GDM1 (cell line): ENCODE measurements at regions not wholly inside any gene's neighbourhood (a gene's known extent, or its start where the extent isn't known, plus 50 kb on each side); places are given as distances from the start of the nearest gene placed in this dataset.

Experiments used
- DNase-seq: peaks from one replicate; lab custom pipeline; 2025; lab: John Stamatoyannopoulos, UW

DNA sequence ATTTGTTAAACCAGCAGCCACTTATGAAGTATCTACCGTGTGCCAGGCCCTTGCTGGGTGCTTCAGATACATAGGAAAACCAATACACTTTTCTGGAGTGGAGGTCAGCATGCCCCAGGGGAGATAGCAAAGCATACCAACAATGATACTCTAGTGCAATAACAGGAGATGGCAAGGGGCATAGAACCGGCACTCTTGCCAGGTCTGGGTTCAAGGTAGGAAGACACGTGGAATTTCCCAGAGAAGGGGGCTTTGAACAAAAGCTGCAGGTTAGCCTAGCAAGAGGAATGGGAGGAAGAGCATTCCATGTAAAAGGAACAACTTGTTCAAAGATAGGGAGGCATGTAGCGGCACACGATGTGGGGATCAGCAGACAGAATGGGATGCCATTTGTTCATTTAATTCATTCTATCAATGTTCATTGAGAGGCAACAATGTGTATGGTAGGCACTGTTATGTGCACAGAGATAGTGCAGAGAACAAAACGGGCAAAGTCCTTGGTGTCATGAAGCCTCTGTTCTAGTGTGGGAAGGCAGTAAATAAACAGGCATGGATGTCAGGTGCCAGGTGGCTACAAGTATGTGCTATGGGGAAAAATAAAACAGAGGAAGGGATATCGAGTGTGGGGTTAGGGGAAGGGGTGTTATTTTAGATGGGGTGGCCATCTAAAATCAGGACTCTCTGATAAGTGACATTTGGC, 162.6 kb upstream of the E2F8 start:
- no peak for DNase-seq

DNA sequence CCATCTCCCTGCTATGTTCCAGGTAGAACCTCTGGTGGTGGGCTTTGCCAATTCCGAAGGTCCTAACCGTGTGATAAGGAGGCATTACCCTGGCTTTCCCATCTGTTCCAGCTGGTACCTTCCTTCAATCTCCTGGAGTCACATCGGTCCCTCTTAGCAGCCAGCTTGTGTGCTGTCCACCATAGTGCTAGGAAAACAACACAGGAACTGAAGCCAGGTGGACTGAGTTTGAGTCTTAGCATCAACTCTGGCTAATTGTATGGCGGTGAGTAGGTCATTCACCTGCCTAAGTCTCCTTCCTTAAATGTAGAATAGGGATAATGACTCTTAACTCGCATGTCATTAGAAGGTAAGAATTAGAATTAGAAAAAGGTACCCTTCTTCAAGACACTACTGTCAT, 159.6 kb upstream of the E2F8 start:
- no peak for DNase-seq

DNA sequence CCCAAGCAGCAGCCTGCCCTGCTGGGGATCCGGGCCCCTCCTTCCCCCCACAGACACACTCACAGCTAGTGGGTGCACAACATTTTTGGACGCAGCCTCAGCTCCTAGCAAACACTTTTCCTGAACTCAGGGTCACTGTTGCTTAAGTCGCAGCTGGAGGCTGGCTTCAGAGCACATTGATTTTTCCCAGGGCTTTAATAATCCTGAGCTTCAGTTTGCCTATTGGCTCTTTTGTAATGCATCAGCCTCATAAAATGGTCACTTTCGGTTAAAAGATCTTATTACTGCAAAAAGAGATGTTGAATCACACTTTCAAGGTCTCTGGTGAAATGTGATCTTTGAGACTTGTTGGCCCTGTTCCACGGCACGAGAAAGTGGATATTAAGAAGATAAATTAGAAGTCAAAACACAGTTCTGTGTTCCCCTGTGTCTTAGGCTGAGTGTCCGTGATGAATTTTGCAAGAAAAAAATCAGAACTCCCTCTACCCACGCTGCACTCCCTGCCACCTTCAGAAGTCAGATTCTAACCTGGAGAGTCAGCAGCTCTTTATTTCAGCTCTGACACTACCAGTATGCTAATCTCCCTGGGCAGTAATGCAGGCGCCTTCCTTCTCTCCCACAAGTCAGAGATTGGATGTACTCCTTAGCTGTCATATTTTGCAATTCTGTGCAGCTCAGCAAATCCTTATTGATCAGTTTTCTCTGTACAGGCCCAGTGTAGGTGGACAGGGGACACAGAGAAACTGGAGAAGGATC, 158.2 kb upstream of the E2F8 start:
- no peak for DNase-seq

DNA sequence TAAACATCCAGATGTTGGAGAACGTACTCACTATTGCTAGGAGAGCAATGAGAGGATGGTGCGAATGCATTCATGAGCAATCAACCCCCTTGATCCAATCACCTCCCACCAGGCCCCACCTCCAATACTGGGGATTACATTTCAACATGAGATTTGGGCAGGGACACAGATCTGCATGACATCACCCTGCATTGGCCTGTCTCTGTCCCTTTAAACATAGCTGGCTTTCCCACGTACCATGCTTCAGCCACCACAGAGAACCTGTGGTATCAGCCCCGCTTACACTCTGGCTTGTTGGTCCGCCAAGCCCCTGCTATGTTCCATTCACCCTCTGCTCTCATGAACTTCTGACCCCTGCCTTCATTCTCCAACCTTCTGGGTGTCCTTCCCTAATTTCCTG, 157.5 kb upstream of the E2F8 start:
- DNase-seq = no peak

DNA sequence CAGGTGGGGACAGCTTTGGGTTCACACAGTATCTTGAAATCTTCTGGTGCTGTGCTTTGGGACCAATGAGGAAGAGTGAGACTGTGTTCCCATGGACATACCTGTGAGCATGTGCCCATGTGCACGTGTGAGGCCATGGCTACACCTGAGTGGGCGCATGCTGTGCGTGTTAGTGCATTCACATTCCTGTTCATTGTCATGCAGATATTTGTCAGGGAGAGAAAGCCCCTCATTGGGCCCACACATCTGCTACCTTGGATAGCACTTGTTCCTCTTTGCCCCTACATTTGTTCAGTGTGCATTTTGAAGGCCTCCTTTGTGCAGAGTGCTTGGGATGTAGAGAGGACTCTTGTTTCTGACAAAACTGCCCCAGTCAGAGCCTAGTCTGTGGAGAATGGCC, 154.3 kb upstream of the E2F8 start:
- no peak for DNase-seq

DNA sequence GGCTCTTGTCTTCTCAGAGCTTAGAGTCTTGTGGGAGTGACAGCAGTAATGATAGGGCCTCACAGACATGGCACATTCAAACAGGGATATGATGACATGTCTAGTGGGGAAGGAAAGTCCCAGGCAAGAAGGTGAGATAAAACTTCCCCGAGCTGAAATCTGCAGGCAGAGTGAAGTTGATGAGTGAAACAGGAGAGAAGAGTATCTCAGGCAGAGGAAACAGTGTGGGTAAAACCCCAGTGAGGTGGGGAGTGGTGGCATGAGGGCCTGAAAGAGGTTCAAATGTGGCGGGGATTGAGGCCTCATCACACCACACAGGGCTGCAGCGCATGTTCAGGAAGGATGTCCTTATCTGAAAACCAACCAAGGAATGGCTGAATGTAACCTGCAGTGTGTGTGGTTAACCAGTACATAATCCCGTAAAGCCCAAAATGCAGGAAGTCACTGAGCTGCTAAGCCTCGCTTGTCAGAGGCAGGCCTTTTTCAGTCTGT, 153.8 kb upstream of the E2F8 start:
- DNase-seq = no peak

DNA sequence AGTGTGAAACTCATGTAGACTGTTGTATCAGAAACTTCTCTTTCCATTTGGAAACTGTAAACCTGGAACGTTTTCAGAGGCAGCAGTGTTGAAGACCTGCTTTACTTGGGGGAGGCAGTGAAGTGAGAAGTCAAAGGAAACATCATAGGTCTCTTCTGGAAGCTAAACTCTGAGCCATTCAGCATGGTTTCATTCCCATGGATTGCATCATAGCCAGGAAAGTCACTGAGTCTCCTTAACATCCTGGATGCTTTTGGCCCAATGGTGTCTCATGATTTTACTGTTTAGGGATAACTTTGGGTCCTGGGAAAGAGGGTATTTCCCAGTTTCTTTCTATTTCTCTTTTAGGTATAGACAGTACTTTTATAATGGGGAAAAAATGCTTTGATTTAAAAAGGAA, 153.2 kb upstream of the E2F8 start:
- no peak for DNase-seq

DNA sequence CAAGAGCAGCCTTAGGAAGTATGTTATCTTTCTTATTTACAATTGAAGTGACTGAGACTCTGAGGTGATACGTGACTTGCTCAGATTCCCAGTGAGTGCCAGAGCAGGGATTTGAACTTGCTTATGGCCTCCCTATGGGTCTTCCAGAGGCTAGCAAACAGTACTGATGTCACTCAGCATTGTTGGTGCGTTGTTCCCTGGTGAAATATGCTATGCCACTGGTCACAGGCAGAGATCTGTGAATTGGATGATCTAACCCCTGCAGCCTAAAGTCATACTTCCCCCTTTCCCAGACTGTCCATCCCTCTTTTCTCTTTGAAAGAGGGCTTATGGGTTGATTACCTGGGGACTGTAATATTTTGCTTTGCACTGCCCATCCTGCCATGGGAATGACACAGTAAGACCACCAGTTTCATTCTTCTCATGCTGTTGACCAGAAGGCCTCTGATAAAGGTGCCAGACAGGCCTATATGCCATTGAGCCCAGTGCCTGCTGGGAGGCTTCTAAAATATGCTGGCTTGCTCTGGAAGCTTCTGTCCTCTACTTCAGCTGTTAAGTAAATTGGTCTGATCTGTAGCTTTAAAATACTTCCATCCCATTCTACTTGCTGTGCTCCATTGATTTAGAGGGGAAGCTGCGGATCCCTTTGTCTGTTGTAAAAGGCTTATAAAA, 152.2 kb upstream of the E2F8 start:
- DNase-seq = no peak

DNA sequence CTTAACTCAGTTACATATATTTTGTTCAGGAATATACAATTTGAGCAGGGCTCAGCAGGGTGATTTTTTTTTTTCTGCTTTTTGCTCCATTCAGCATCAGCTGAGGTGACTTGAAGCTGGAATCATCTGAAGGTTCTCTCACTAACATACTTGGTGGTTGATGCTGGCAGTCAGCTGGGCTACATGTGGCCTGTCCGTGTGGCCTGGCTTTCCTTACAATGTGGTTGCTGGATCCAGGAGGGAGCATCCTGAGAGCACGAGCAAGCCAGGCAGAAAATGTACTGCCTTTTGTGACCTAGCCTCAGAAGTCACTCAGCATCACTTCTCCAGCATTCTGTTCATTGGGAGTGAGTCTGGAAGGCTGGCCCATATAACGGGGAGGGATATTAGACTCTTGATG, 151.6 kb upstream of the E2F8 start:
- DNase-seq = no peak

DNA sequence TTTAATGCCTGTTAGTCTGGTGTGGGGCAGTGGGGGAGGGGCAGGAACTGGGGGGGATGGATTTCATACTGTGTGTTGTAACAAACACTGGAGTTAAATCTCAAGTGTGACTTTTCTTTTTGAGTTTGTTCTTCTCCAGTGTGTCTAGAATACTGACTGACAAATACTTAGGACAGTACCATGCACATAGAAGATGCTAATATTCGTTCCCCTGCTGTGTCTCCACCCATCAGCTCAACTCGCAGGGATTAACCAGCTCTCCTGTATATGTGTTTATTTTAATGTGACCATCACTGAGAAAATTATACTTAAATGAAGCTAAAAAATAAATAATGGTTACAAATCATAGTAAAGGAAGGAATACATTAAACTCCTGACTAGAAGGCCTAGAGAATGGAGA, 150.9 kb upstream of the E2F8 start:
- DNase-seq = no peak

DNA sequence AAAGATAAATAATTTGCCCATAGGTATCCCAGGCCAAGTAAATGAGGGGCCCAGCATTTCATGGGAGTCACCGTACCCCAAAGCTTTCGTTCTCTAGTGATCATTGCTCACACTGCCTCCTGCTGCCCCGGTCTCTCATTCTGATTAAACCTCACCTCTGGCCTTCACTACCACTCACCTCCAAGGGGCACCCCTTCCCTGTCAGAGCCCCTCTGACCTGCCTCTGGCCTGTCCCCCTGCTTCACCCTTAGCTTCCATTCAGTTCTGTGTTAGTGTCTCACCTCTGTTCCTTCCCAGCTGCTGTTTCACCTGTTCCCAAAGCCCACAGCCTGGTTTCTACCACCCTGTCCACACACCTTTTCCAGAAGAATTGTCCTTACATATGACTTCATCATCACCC, 150.3 kb upstream of the E2F8 start:
- no peak for DNase-seq

DNA sequence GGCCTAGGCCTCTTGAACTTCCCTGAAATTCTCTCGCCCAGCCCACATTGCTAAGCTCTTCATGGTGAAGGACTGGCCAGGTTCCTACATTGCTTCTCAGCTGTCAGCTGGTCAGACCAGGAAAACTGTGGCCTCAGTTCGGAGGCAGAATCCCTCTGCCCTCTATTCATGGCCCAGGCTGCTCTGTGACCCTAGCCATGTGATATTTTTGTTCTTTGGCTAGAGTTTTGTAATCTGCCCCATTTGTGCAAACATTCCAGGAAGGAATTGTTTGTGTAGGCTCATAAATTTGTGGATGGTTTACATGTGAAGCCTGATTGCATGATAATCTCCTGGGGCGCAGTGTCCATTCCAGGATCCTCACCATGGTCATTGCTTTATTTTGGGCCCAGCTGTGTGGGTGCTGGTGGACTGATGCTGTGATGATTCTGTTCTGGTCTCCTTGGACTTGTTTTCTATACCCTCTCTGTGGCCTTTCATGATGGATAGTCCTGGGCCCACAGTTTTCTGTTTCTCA, 149.1 kb upstream of the E2F8 start:
- no peak for DNase-seq

DNA sequence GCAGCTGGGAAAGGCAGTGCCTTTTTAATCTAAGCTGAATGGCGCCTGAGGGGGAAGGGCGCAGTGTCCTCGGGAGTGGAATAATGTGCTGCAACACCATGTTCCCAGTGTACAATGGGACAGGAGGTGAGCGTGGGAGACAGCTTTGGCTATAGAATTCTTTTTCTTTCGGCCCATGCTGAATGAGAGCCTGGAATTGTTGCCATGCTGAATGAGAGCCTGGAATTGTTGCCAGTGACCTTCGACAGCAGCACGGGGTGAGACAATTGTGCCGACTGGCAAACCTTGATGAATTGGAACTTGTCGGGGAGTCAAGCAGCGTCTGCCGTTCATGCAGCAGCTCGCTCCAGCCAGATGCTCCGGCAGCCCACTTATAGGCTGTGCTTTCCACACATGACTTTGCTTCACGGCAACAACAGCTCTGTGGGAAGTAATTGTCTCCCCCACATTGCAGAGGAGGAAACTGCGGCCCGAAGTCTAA, 141.4 kb upstream of the E2F8 start:
- DNase-seq = no peak

DNA sequence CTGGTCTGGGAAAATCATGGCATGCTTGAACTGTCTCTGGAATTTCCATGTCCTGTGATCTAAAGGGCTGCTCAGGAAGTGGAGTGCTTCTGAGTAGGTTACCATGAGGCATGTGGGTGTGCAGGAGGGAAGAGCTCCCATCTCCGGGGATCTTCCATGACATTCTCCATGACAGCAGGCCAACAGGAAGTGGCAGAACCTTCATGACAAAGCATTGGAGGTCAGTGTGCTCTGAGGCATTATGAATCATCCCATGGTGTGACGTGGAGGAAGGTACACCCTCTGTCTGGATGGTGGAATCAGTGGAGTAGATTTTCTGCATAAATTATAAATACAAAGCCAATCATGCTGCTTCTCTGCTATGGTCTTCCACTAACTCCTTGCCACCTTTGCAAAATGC, 139.6 kb upstream of the E2F8 start:
- DNase-seq = no peak

DNA sequence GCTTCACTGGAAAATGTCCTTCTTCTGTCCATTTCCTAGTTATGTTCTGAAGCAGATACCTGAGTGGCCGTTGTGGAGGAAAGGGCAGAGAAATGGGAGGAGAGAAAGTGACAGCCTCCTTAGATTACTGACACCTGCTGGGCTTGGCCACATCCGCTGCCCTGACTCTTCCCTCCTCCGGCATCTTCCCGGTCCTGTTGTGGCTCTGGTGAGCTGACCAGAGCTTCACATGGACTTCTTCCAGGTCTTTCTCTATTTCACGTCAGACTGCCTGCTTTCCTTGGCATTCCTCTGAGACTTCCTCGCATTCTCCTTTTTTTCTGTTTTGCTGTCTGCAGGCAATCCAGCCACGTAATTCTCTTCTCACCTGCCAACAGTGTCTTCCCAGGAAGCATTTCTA, 138.7 kb upstream of the E2F8 start:
- no peak for DNase-seq

DNA sequence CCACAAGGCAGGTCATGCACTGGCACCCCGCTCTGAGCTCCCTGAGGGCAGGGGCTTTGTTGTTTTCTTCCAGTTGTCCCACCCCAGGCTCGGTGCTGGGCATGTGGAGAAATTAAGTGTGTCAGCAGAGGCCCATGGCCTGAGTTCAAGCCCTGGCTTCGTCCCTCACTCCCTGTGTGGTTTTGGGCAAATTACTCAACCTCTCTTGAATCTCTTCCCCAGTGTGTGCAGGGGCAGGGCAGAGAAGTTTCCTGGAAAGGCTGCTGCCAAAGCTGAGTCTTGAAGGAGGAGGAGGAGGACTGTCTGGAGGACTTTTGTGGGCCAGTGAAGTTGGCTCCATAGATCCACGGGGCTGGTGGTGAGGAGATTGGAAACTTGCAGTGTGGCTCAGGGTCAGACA, 138.1 kb upstream of the E2F8 start:
- DNase-seq = no peak

DNA sequence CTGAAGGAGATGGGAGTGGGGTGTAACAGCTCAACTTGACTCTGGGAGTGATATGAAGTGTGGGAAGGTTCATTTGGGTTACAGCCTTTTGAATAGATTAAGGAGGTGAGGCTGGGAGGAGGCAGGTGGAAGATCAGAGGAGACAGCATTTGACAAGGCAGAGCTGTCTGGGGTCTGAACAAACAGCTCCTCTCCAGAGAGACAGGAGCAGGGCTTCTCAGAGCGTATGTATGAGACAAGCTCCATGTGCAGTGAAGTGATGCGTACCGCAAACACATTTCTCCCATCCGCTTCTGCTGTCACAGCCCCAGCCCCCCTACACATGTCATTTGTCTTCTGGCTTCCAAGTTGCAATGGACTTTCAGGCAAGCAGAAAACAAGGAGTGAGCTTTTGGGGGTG, 137.1 kb upstream of the E2F8 start:
- DNase-seq = no peak

DNA sequence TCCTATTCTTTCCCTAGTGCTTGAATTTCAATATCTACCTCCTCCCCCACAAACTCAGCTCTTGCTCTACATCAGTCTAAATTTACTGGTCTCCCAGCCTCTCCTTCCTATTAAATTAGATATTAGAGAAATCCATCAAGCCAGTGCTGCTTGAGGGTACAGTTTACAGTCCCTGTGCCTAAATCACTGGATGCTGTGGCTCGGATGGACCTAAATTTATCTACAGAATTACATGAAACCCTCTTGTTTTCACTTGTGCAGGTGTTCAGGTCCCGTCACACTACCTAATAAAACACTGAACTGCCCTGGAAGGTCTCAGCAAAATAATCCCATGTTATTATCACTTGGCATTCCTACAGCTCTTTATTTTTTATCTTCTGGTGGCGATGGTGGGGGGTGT, 134.7 kb upstream of the E2F8 start:
- DNase-seq = no peak

DNA sequence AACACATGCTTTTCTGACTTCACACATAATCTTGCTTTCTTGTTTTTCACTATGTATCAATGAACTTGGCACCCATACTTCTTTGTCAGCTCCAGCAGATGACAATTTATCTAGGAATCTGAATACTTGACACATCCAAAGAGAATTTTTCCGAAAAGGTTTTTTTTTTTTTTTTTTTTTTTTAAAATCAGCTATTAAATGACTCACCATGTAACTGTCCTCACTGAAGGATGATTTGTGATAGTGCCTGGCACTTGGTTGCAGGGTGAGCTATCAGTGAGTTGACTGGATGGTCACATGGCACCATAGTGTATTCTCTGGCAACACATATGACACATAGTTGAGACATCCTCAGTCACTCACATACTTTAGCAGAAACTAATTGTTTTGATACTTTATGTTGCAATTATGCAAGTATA, 133.4 kb upstream of the E2F8 start:
- no peak for DNase-seq

DNA sequence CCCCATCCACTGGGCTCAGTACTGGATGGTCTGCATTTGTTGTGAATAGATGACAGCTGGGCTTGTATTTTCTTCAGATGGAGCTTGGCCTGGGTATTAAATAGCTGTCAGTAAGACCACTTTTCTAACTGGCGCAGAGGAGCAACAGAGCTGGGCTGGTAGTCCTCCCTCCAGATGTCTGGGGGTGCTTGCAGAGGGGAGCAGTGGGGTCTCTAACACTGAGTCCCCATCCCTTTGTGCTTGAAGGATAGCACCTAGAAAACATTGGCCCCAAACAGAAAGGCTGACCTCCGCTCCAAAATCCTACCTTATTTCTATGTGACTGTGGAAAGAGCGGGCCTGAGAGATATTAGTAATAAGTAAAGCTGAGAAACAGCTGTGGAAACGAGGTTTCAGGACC, 131.6 kb upstream of the E2F8 start:
- no peak for DNase-seq

DNA sequence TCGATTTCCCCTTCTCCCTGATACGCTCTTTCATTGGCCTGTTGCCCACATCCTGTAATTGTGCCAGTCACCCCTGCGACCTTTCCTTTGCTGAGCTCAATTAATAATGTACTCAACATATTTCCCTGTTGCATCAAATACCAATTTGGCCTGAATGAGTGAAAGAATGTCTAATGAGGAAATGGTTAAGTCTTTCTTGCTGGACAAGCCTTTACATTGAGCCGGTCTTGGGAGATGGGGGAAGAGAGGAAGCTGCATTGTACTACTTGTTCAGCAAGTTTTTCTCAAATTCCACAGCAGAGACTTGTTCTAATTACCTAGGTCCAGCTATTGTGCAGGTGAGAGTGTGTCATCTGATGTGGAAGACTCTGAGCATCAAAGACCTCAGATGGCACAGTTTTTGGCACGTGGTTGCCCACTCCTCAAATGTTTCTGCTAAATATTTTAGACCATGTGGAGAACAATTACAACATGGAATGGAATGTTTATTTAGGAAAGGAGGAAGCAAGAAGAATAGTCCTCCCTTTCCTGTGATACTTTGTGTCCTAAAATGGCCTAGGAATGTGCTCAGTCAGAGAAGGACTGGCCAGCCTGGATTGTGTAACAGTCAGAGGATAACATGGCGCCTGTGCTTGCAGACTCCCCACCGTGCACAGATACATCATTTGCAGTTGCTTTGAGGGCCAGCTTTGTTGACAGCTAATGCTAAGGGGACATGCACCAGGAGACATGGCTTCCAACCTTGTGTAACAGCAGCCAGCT, 129.5 kb upstream of the E2F8 start:
- DNase-seq = no peak

DNA sequence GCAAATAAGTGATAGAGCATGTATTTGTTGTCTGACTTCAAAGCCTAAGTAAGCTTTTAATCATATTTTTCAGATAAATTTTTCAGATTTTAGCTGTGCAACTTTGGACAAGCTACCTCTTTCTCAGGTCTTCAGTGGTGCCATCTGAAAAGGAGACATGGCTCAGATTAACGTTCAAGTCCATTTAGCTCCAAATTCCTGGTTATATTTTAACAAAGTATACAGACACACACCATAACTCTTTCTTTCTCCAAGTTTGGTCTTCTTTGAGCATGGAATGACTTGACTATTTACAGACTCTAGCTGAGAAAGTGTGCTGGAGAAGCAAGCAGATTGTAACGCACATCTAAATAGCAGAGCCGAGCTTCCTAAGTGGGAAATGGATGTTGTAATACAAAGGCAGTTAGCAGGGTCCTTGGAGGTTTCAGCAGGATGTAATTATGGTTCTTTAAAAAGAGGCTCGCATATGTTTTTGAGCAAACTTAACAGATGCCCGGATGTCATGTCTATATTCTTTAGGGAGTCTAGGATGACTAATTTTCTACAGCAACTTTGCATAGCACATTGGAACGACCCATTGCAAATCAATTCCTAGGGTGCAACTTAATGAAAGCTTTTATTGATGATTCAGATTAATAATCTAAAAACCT, 128.1 kb upstream of the E2F8 start:
- no peak for DNase-seq
